ENCODE measurements at regions not wholly inside any gene's neighbourhood (a gene's known extent, or its start where the extent isn't known, plus 50 kb on each side); places are given as distances from the start of the nearest gene placed in this dataset.
A peak's percentile ranks its signal among the peaks of the same experiment; 100 is the strongest.
"Not testable (repeated sequence)": the region's sequence is repeated elsewhere in the genome, so short reads cannot be mapped to it uniquely, and the experiment has no call there.

GRCh38 chr2:149765003-149765402 is 177.4 kb upstream of the MMADHC start:
- no peak overlapping the region for H2AFZ ChIP-seq (ENCODE audit: low read length, unreplicated experiment)
- H3K27me3 ChIP-seq (ENCODE audit: insufficient read depth, low read length) = no peaks in the 10 kb centered on the region
- H3K79me2 ChIP-seq (ENCODE audit: control insufficient read depth, insufficient read depth, low read length, unreplicated experiment) = no peaks in the 10 kb centered on the region
- no peak overlapping the region for H3K27ac ChIP-seq (ENCODE audit: low read depth, low read length)
- H3K4me1 ChIP-seq (ENCODE audit: control insufficient read depth, insufficient read depth, low read length, unreplicated experiment) = peaks cover 17% of the 10 kb centered on the region
- H3K4me3 ChIP-seq (ENCODE audit: low read depth, low read length) = no peak overlapping the region
- H3K36me3 ChIP-seq (ENCODE audit: insufficient read depth, low read length) = no peaks in the 10 kb centered on the region

GRCh38 chr2:149763358-149763757 is 175.8 kb upstream of the MMADHC start:
- Histone ChIP-seq H2AFZ (ENCODE audit: low read length, unreplicated experiment) (no peak overlapping the region), H3K4me3 (ENCODE audit: low read depth, low read length) (no peak overlapping the region), H3K79me2 (ENCODE audit: control insufficient read depth, insufficient read depth, low read length, unreplicated experiment) (no peaks in the 10 kb centered on the region), H3K27me3 (ENCODE audit: insufficient read depth, low read length) (no peaks in the 10 kb centered on the region), H3K27ac (ENCODE audit: low read depth, low read length) (no peak overlapping the region), H3K4me1 (ENCODE audit: control insufficient read depth, insufficient read depth, low read length, unreplicated experiment) (peaks cover 14% of the 10 kb centered on the region), H3K36me3 (ENCODE audit: insufficient read depth, low read length) (no peaks in the 10 kb centered on the region)

GRCh38 chr2:149761611-149762010 is 174.0 kb upstream of the MMADHC start:
- H3K4me3 ChIP-seq (ENCODE audit: low read depth, low read length) = no peak overlapping the region

GRCh38 chr2:149759382-149759781 is 171.8 kb upstream of the MMADHC start:
- H3K36me3 ChIP-seq (ENCODE audit: insufficient read depth, low read length) = not testable (repeated sequence)

More at GRCh38 chr2:149761611-149762010, 174.0 kb upstream of the MMADHC start:
- no peaks in the 10 kb centered on the region for H3K36me3 ChIP-seq (ENCODE audit: insufficient read depth, low read length)
- H3K27ac ChIP-seq (ENCODE audit: low read depth, low read length) = no peak overlapping the region
- no peaks in the 10 kb centered on the region for H3K79me2 ChIP-seq (ENCODE audit: control insufficient read depth, insufficient read depth, low read length, unreplicated experiment)
- H2AFZ ChIP-seq (ENCODE audit: low read length, unreplicated experiment) = no peak overlapping the region
- H3K27me3 ChIP-seq (ENCODE audit: insufficient read depth, low read length) = no peaks in the 10 kb centered on the region
- no peaks in the 10 kb centered on the region for H3K4me1 ChIP-seq (ENCODE audit: control insufficient read depth, insufficient read depth, low read length, unreplicated experiment)

GRCh38 chr2:149754722-149755121 is 167.1 kb upstream of the MMADHC start:
- H3K79me2 ChIP-seq (ENCODE audit: control insufficient read depth, insufficient read depth, low read length, unreplicated experiment); H3K4me3 ChIP-seq (ENCODE audit: low read depth, low read length); H3K36me3 ChIP-seq (ENCODE audit: insufficient read depth, low read length); H2AFZ ChIP-seq (ENCODE audit: low read length, unreplicated experiment); H3K27ac ChIP-seq (ENCODE audit: low read depth, low read length); H3K27me3 ChIP-seq (ENCODE audit: insufficient read depth, low read length); H3K4me1 ChIP-seq (ENCODE audit: control insufficient read depth, insufficient read depth, low read length, unreplicated experiment): not testable (repeated sequence)

More at GRCh38 chr2:149759382-149759781, 171.8 kb upstream of the MMADHC start:
- H3K79me2 ChIP-seq (ENCODE audit: control insufficient read depth, insufficient read depth, low read length, unreplicated experiment); H2AFZ ChIP-seq (ENCODE audit: low read length, unreplicated experiment); H3K27ac ChIP-seq (ENCODE audit: low read depth, low read length); H3K27me3 ChIP-seq (ENCODE audit: insufficient read depth, low read length); H3K4me1 ChIP-seq (ENCODE audit: control insufficient read depth, insufficient read depth, low read length, unreplicated experiment); H3K4me3 ChIP-seq (ENCODE audit: low read depth, low read length): not testable (repeated sequence)

- Histone ChIP-seq H3K4me1 (ENCODE audit: control insufficient read depth, insufficient read depth, low read length, unreplicated experiment) (peaks cover 38% of the 10 kb centered on the region), H3K27me3 (ENCODE audit: insufficient read depth, low read length) (no peaks in the 10 kb centered on the region), H3K79me2 (ENCODE audit: control insufficient read depth, insufficient read depth, low read length, unreplicated experiment) (no peaks in the 10 kb centered on the region), H2AFZ (ENCODE audit: low read length, unreplicated experiment) (no peak overlapping the region), H3K27ac (ENCODE audit: low read depth, low read length) (no peak overlapping the region), H3K4me3 (ENCODE audit: low read depth, low read length) (no peak overlapping the region), H3K36me3 (ENCODE audit: insufficient read depth, low read length) (no peaks in the 10 kb centered on the region)
These were observed 159.9 kb upstream of the MMADHC start for GRCh38 chr2:149747456-149747855.

GRCh38 chr2:149745396-149746230 is 158.0 kb upstream of the MMADHC start:
- H3K36me3 ChIP-seq (ENCODE audit: insufficient read depth, low read length) = no peaks in the 10 kb centered on the region
- peak overlapping the region; percentile 71 for H2AFZ ChIP-seq (ENCODE audit: low read length, unreplicated experiment)
- no peaks in the 10 kb centered on the region for H3K79me2 ChIP-seq (ENCODE audit: control insufficient read depth, insufficient read depth, low read length, unreplicated experiment)
- H3K4me3 ChIP-seq (ENCODE audit: low read depth, low read length) = no peak overlapping the region
- peaks cover 54% of the 10 kb centered on the region for H3K4me1 ChIP-seq (ENCODE audit: control insufficient read depth, insufficient read depth, low read length, unreplicated experiment)
- H3K27ac ChIP-seq (ENCODE audit: low read depth, low read length) = peak overlapping the region; percentile 71
- no peaks in the 10 kb centered on the region for H3K27me3 ChIP-seq (ENCODE audit: insufficient read depth, low read length)

GRCh38 chr2:149744865-149745264 is 157.3 kb upstream of the MMADHC start:
- Histone ChIP-seq H3K4me1 (ENCODE audit: control insufficient read depth, insufficient read depth, low read length, unreplicated experiment) (peaks cover 54% of the 10 kb centered on the region), H2AFZ (ENCODE audit: low read length, unreplicated experiment) (peak overlapping the region; percentile 71), H3K27me3 (ENCODE audit: insufficient read depth, low read length) (no peaks in the 10 kb centered on the region), H3K27ac (ENCODE audit: low read depth, low read length) (peak overlapping the region; percentile 71), H3K4me3 (ENCODE audit: low read depth, low read length) (no peak overlapping the region), H3K36me3 (ENCODE audit: insufficient read depth, low read length) (no peaks in the 10 kb centered on the region), H3K79me2 (ENCODE audit: control insufficient read depth, insufficient read depth, low read length, unreplicated experiment) (no peaks in the 10 kb centered on the region)

GRCh38 chr2:149743842-149744448 is 156.4 kb upstream of the MMADHC start:
- Histone ChIP-seq H2AFZ (ENCODE audit: low read length, unreplicated experiment) (peak overlapping the region; percentile 29), H3K27me3 (ENCODE audit: insufficient read depth, low read length) (no peaks in the 10 kb centered on the region), H3K27ac (ENCODE audit: low read depth, low read length) (peak overlapping the region; percentile 71), H3K36me3 (ENCODE audit: insufficient read depth, low read length) (no peaks in the 10 kb centered on the region), H3K79me2 (ENCODE audit: control insufficient read depth, insufficient read depth, low read length, unreplicated experiment) (no peaks in the 10 kb centered on the region), H3K4me3 (ENCODE audit: low read depth, low read length) (no peak overlapping the region), H3K4me1 (ENCODE audit: control insufficient read depth, insufficient read depth, low read length, unreplicated experiment) (peaks cover 54% of the 10 kb centered on the region)

- no peaks in the 10 kb centered on the region for H3K27me3 ChIP-seq (ENCODE audit: insufficient read depth, low read length)
- peaks cover 48% of the 10 kb centered on the region for H3K4me1 ChIP-seq (ENCODE audit: control insufficient read depth, insufficient read depth, low read length, unreplicated experiment)
- no peaks in the 10 kb centered on the region for H3K36me3 ChIP-seq (ENCODE audit: insufficient read depth, low read length)
- no peak overlapping the region for H2AFZ ChIP-seq (ENCODE audit: low read length, unreplicated experiment)
- no peak overlapping the region for H3K4me3 ChIP-seq (ENCODE audit: low read depth, low read length)
- H3K27ac ChIP-seq (ENCODE audit: low read depth, low read length) = peak overlapping the region; percentile 45; the same call in 1 of the 2 replicates
- H3K79me2 ChIP-seq (ENCODE audit: control insufficient read depth, insufficient read depth, low read length, unreplicated experiment) = no peaks in the 10 kb centered on the region
These were observed 154.1 kb upstream of the MMADHC start for GRCh38 chr2:149741646-149742045.

GRCh38 chr2:149740490-149740889 is 152.9 kb upstream of the MMADHC start:
- H2AFZ ChIP-seq (ENCODE audit: low read length, unreplicated experiment) = no peak overlapping the region
- H3K4me3 ChIP-seq (ENCODE audit: low read depth, low read length) = no peak overlapping the region
- H3K27me3 ChIP-seq (ENCODE audit: insufficient read depth, low read length) = no peaks in the 10 kb centered on the region
- no peak overlapping the region for H3K27ac ChIP-seq (ENCODE audit: low read depth, low read length)
- H3K36me3 ChIP-seq (ENCODE audit: insufficient read depth, low read length) = no peaks in the 10 kb centered on the region
- no peaks in the 10 kb centered on the region for H3K79me2 ChIP-seq (ENCODE audit: control insufficient read depth, insufficient read depth, low read length, unreplicated experiment)
- H3K4me1 ChIP-seq (ENCODE audit: control insufficient read depth, insufficient read depth, low read length, unreplicated experiment) = peaks cover 46% of the 10 kb centered on the region

Measured in ACC112 (cell line).